ENCODE measurements at regions not wholly inside any gene's neighbourhood (a gene's known extent, or its start where the extent isn't known, plus 50 kb on each side); places are given as distances from the start of the nearest gene placed in this dataset.

DNA sequence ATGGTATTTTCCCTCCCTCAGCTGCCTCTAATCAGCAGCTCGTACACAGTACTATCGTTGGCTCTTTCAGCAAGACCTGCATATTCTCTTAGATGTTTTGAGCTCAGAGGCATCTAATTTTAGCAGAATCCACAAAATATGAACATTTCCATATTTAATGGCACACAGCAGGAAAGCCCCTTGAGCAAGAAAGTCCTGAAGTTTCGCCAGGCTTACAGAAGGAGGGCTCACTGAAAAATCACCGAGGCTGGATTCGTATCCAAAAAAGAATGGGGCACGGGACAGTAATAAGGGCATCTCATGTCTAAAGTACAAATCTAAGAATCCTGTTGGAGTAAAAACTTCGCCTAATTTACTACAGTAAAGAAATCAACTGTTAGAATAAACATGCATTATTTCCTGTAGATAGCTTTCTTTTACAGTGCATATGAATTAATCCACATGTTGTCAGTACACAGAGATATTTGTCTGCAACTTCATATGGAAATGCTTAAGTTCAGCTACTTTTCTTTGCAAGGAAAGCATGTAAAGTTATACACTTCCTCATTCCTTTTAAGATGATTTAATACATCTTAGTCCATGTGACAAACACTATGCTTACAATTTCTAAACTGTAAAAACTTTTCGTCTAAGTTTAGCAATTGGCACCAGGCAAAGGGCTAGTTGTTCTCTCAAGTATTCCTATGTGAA lies 1205.3 kb upstream of the ADGRL4 start:
- no peaks in the 10 kb centered on the region for H3K9me3 ChIP-seq (ENCODE audit: low read length)
- H3K27ac ChIP-seq (ENCODE audit: low read length), result no peak overlapping the region
- no peaks in the 10 kb centered on the region for H3K9me2 ChIP-seq (ENCODE audit: insufficient read depth, low read length)
- no peaks in the 10 kb centered on the region for H4K20me1 ChIP-seq (ENCODE audit: insufficient read depth)
- H3K4me2 ChIP-seq (ENCODE audit: low read length), result no peak overlapping the region
- no peak overlapping the region for H3K4me3 ChIP-seq (ENCODE audit: low read length)
- no peaks in the 10 kb centered on the region for H3K27me3 ChIP-seq (ENCODE audit: insufficient read depth, low read depth, low read length)
- TF ChIP-seq, protein P1, sequence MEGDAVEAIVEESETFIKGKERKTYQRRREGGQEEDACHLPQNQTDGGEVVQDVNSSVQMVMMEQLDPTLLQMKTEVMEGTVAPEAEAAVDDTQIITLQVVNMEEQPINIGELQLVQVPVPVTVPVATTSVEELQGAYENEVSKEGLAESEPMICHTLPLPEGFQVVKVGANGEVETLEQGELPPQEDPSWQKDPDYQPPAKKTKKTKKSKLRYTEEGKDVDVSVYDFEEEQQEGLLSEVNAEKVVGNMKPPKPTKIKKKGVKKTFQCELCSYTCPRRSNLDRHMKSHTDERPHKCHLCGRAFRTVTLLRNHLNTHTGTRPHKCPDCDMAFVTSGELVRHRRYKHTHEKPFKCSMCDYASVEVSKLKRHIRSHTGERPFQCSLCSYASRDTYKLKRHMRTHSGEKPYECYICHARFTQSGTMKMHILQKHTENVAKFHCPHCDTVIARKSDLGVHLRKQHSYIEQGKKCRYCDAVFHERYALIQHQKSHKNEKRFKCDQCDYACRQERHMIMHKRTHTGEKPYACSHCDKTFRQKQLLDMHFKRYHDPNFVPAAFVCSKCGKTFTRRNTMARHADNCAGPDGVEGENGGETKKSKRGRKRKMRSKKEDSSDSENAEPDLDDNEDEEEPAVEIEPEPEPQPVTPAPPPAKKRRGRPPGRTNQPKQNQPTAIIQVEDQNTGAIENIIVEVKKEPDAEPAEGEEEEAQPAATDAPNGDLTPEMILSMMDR (IDR thresholded peaks at IDR 0.05; ENCODE audit: poor library complexity, severe bottlenecking), result no peak
- TF ChIP-seq EZH2 (IDR thresholded peaks at IDR 0.05; ENCODE audit: borderline replicate concordance, insufficient read depth, low read length, poor library complexity, severe bottlenecking) (no peak), MXI1 (conservative IDR thresholded peaks at IDR 0.05; ENCODE audit: poor library complexity, severe bottlenecking) (no peak), SMC3 (conservative IDR thresholded peaks at IDR 0.05; ENCODE audit: poor library complexity) (no peak), RAD21 (conservative IDR thresholded peaks at IDR 0.05) (no peak), TAF1 (IDR thresholded peaks at IDR 0.05; ENCODE audit: low read depth) (no peak)
- TF ChIP-seq, protein P2, sequence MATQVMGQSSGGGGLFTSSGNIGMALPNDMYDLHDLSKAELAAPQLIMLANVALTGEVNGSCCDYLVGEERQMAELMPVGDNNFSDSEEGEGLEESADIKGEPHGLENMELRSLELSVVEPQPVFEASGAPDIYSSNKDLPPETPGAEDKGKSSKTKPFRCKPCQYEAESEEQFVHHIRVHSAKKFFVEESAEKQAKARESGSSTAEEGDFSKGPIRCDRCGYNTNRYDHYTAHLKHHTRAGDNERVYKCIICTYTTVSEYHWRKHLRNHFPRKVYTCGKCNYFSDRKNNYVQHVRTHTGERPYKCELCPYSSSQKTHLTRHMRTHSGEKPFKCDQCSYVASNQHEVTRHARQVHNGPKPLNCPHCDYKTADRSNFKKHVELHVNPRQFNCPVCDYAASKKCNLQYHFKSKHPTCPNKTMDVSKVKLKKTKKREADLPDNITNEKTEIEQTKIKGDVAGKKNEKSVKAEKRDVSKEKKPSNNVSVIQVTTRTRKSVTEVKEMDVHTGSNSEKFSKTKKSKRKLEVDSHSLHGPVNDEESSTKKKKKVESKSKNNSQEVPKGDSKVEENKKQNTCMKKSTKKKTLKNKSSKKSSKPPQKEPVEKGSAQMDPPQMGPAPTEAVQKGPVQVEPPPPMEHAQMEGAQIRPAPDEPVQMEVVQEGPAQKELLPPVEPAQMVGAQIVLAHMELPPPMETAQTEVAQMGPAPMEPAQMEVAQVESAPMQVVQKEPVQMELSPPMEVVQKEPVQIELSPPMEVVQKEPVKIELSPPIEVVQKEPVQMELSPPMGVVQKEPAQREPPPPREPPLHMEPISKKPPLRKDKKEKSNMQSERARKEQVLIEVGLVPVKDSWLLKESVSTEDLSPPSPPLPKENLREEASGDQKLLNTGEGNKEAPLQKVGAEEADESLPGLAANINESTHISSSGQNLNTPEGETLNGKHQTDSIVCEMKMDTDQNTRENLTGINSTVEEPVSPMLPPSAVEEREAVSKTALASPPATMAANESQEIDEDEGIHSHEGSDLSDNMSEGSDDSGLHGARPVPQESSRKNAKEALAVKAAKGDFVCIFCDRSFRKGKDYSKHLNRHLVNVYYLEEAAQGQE (IDR thresholded peaks at IDR 0.05; ENCODE audit: borderline replicate concordance), result no peak
- H3K79me2 ChIP-seq (replicated peaks; ENCODE audit: insufficient read depth, low read length), result no peaks in the 10 kb centered on the region
- no peak overlapping the region for H3K9ac ChIP-seq (ENCODE audit: low read length)
- H3F3A ChIP-seq (ENCODE audit: insufficient read depth, low read length, poor library complexity, severe bottlenecking), result no peaks in the 10 kb centered on the region
- H2AFZ ChIP-seq (ENCODE audit: low read depth, low read length), result no peak overlapping the region
- no peaks in the 10 kb centered on the region for H3K36me3 ChIP-seq (ENCODE audit: insufficient read depth, low read length)

DNA sequence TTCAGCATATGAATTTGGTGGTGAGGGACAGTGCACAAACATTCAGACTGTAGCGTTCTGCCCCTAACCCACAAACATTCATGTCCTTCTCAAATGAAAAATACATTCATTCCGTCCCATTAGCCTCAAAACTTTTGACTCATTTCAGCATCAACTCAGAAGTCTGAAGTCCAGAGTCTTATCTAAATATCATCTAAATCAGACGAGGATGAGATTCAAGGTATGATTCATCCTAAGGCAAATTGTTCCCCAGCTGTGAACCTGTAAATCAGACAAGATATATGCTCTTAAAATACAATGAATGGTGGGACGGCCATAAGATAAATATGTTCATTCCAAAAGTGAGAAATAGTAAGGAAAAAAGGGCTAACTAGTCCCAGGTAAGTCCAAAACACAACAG lies 1195.6 kb upstream of the ADGRL4 start:
- no peaks in the 10 kb centered on the region for H3K27me3 ChIP-seq (ENCODE audit: insufficient read depth, low read depth, low read length)
- no peaks in the 10 kb centered on the region for H4K20me1 ChIP-seq (ENCODE audit: insufficient read depth)
- H3K36me3 ChIP-seq (ENCODE audit: insufficient read depth, low read length), result no peaks in the 10 kb centered on the region
- H3K9me3 ChIP-seq (ENCODE audit: low read length), result no peaks in the 10 kb centered on the region
- no peak overlapping the region for H3K4me2 ChIP-seq (ENCODE audit: low read length)
- H3K79me2 ChIP-seq (replicated peaks; ENCODE audit: insufficient read depth, low read length), result no peaks in the 10 kb centered on the region
- H3F3A ChIP-seq (ENCODE audit: insufficient read depth, low read length, poor library complexity, severe bottlenecking), result no peaks in the 10 kb centered on the region
- no peak overlapping the region for H3K4me3 ChIP-seq (ENCODE audit: low read length)
- TF ChIP-seq EP300 (conservative IDR thresholded peaks at IDR 0.05; ENCODE audit: poor library complexity, severe bottlenecking) (no peak), POLR2AphosphoS5 (IDR thresholded peaks at IDR 0.05) (no peak)
- TF ChIP-seq, protein P2 (IDR thresholded peaks at IDR 0.05; ENCODE audit: borderline replicate concordance), result no peak
- no peak overlapping the region for H3K9ac ChIP-seq (ENCODE audit: low read length)
- no peaks in the 10 kb centered on the region for H3K9me2 ChIP-seq (ENCODE audit: insufficient read depth, low read length)
- no peak overlapping the region for H2AFZ ChIP-seq (ENCODE audit: low read depth, low read length)
- no peak overlapping the region for H3K27ac ChIP-seq (ENCODE audit: low read length)

Data from neural cell (in vitro differentiated cells).